ENCODE measurements at regions not wholly inside any gene's neighbourhood (a gene's known extent, or its start where the extent isn't known, plus 50 kb on each side); places are given as distances from the start of the nearest gene placed in this dataset.

GRCh38 chr2:239895116-239895515, 130.0 kb downstream of the NDUFA10 start:
- Mint-ChIP-seq H3K27ac (no peak overlapping the region), H3K4me1 (ENCODE audit: low read depth) (no peaks in the 10 kb centered on the region), H3K9me3 (peaks cover 42% of the 10 kb centered on the region), H3K27me3 (ENCODE audit: insufficient read depth) (no peaks in the 10 kb centered on the region; the same call in none of the 2 replicates), H3K4me3 (no peak overlapping the region), H3K36me3 (ENCODE audit: low read depth) (no peaks in the 10 kb centered on the region)
- no peak for DNase-seq
- no peak for TF ChIP-seq CTCF (IDR thresholded peaks at IDR 0.05)

- DNase-seq = no peak
- H3K27ac Mint-ChIP-seq = no peak overlapping the region
- no peak overlapping the region for H3K4me3 Mint-ChIP-seq
- H3K27me3 Mint-ChIP-seq (ENCODE audit: insufficient read depth) = no peaks in the 10 kb centered on the region; the same call in none of the 2 replicates
- H3K4me1 Mint-ChIP-seq (ENCODE audit: low read depth) = no peaks in the 10 kb centered on the region
- TF ChIP-seq CTCF (IDR thresholded peaks at IDR 0.05) = no peak
- H3K9me3 Mint-ChIP-seq = peaks cover 34% of the 10 kb centered on the region
- no peaks in the 10 kb centered on the region for H3K36me3 Mint-ChIP-seq (ENCODE audit: low read depth)
Measured at GRCh38 chr2:239894276-239894675, 130.9 kb downstream of the NDUFA10 start.

- no peak for DNase-seq
- Mint-ChIP-seq H3K27ac (no peak overlapping the region), H3K4me1 (ENCODE audit: low read depth) (no peaks in the 10 kb centered on the region), H3K4me3 (no peak overlapping the region), H3K27me3 (ENCODE audit: insufficient read depth) (peaks cover 2% of the 10 kb centered on the region), H3K9me3 (peaks cover 29% of the 10 kb centered on the region; the same call in 1 of the 2 replicates), H3K36me3 (ENCODE audit: low read depth) (no peaks in the 10 kb centered on the region)
- no peak for TF ChIP-seq CTCF (IDR thresholded peaks at IDR 0.05)
Measured at GRCh38 chr2:239893236-239893515, 132.0 kb downstream of the NDUFA10 start.

- Mint-ChIP-seq H3K36me3 (ENCODE audit: low read depth) (no peaks in the 10 kb centered on the region), H3K27me3 (ENCODE audit: insufficient read depth) (peaks cover 2% of the 10 kb centered on the region), H3K4me3 (no peak overlapping the region), H3K27ac (no peak overlapping the region), H3K9me3 (peaks cover 29% of the 10 kb centered on the region; the same call in 1 of the 2 replicates), H3K4me1 (ENCODE audit: low read depth) (no peaks in the 10 kb centered on the region)
- no peak for TF ChIP-seq CTCF (IDR thresholded peaks at IDR 0.05)
- no peak for DNase-seq
Measured at GRCh38 chr2:239892441-239893235, 132.5 kb downstream of the NDUFA10 start.

- no peak for TF ChIP-seq CTCF (IDR thresholded peaks at IDR 0.05)
- H3K36me3 Mint-ChIP-seq (ENCODE audit: low read depth) = no peaks in the 10 kb centered on the region
- peaks cover 2% of the 10 kb centered on the region for H3K27me3 Mint-ChIP-seq (ENCODE audit: insufficient read depth)
- H3K4me1 Mint-ChIP-seq (ENCODE audit: low read depth) = no peaks in the 10 kb centered on the region
- DNase-seq = no peak
- no peak overlapping the region for H3K4me3 Mint-ChIP-seq
- no peak overlapping the region for H3K27ac Mint-ChIP-seq
- H3K9me3 Mint-ChIP-seq = peaks cover 29% of the 10 kb centered on the region; the same call in 1 of the 2 replicates
Measured at GRCh38 chr2:239891698-239892097, 133.4 kb downstream of the NDUFA10 start.

Data from HFFc6 (cell line).